HepG2 (cell line): ENCODE measurements at regions not wholly inside any gene's neighbourhood (a gene's known extent, or its start where the extent isn't known, plus 50 kb on each side); places are given as distances from the start of the nearest gene placed in this dataset.

Source experiments
- ATAC-seq: fragments of 200-7000 bp; cut with Tn5 transposase; 3 replicates; pipeline ENCODE4 v1.9.1; 2020; ENCODE audit warnings: mild to moderate bottlenecking, moderate library complexity
- BruUV-seq: library from RNA; stranded (reverse); fragments of 400-500 nt; replicated peaks from 2 replicates; lab custom pipeline; 2021; lab: Mats Ljungman, UMichigan
- CTCF ChIA-PET: fragments of 300-600 bp; formaldehyde crosslinking; extraction: SDS; loops from one replicate; lab custom pipeline; 2021; ENCODE audit warnings: low total read pairs, inconsistent platforms, low intra/inter-chr PET ratio; lab: Yijun Ruan, JAX
- POLR2A ChIA-PET: fragments of 350-600 bp; sonication (Branson Sonifier 250); formaldehyde crosslinking; loops from one replicate; lab custom pipeline; 2020; ENCODE audit warnings: antibody characterized with exemption, inconsistent platforms; lab: Yijun Ruan, JAX
- DNase-seq: peaks from one replicate; pipeline ENCODE4 v3.0.0-alpha.2; 2015; ENCODE audit warnings: low spot score
- FAIRE-seq: peaks from 3 replicates; lab custom pipeline; 2011; peaks lifted over from hg19 to GRCh38; lab: Jason Lieb, UNC
- H2AFZ ChIP-seq: one replicate; pipeline ENCODE4 v1.6.1; 2011; ENCODE audit warnings: low read length, inconsistent platforms
- H3K27ac ChIP-seq: fragments of 300-600 bp; 3 replicates; pipeline ENCODE4 v1.8.0; 2011; ENCODE audit warnings: mixed run types, mild to moderate bottlenecking, mixed read lengths, low read length, inconsistent platforms; ENCODE audit not compliant: insufficient read depth; ENCODE audit errors: extremely low read length
- H3K27me3 ChIP-seq, 2 experiments: fragments of 200-600 bp in 1 of 2; 2 replicates in 1 of 2; 3 replicates in 1 of 2; pipeline versions ENCODE4 v1.6.0 to v1.8.0; 2011; ENCODE audit warnings: low read length in 2 of 2, mild to moderate bottlenecking in 2 of 2, moderate library complexity in 2 of 2, inconsistent platforms in 1 of 2; ENCODE audit not compliant: insufficient read depth in 2 of 2, control insufficient read depth in 1 of 2
- H3K36me3 ChIP-seq, 2 experiments: fragments of 200-600 bp in 1 of 2; replicated peaks in 1 of 2; 2 replicates in 1 of 2; 3 replicates in 1 of 2; pipeline versions ENCODE4 v1.5.1 to v1.8.0; 2011; ENCODE audit warnings: low read length in 2 of 2, inconsistent platforms in 1 of 2; ENCODE audit not compliant: insufficient read depth in 2 of 2, control insufficient read depth in 1 of 2
- H3K4me1 ChIP-seq: 2 replicates; pipeline ENCODE4 v1.5.1; 2012; ENCODE audit warnings: low read length, inconsistent platforms; ENCODE audit not compliant: insufficient read depth
- H3K4me2 ChIP-seq: 2 replicates; pipeline ENCODE4 v1.6.0; 2011; ENCODE audit warnings: low read depth, low read length, inconsistent platforms
- H3K4me3 ChIP-seq, 3 experiments: fragments of 200-600 bp in 1 of 3; sonication (generic), shearing (Covaris generic) in 1 of 3; replicated peaks in 1 of 3; 2 replicates each; pipeline ENCODE4 v1.5.1; 2011 to 2016; ENCODE audit warnings: low read length in 3 of 3, inconsistent platforms in 2 of 3, low read depth in 2 of 3, mild to moderate bottlenecking in 2 of 3, control low read depth in 1 of 3, mixed read lengths in 1 of 3; ENCODE audit not compliant: insufficient read depth in 1 of 3
- H3K79me2 ChIP-seq: one replicate; pipeline ENCODE4 v1.6.1; 2011; ENCODE audit warnings: low read length, inconsistent platforms; ENCODE audit not compliant: insufficient read depth
- H3K9ac ChIP-seq: 2 replicates; pipeline ENCODE4 v1.6.0; 2011; ENCODE audit warnings: mild to moderate bottlenecking, low read depth, low read length, inconsistent platforms; ENCODE audit not compliant: insufficient read depth
- H3K9me3 ChIP-seq: 2 replicates; pipeline ENCODE4 v1.5.1; 2012; ENCODE audit warnings: mild to moderate bottlenecking, low read length
- H4K20me1 ChIP-seq: 2 replicates; pipeline ENCODE4 v1.6.0; 2011; ENCODE audit warnings: inconsistent platforms, mild to moderate bottlenecking, low read length, moderate library complexity; ENCODE audit not compliant: insufficient read depth
- KAT7 ChIP-seq: IDR thresholded peaks from 2 replicates; pipeline ENCODE4 v1.6.1; 2018; ENCODE audit warnings: borderline replicate concordance, missing compliant biosample characterization
- MED8 ChIP-seq: sonication (generic); formaldehyde crosslinking; IDR thresholded peaks from 2 replicates; pipeline ENCODE4 v1.8.1; 2023; ENCODE audit warnings: mild to moderate bottlenecking, missing genetic modification reagents; ENCODE audit not compliant: insufficient replicate concordance
- TCF7 ChIP-seq: sonication (generic); IDR thresholded peaks from 2 replicates; pipeline ENCODE4 v1.6.1; 2016; ENCODE audit warnings: antibody characterized with exemption, low read depth
- ZNF572 ChIP-seq: sonication (generic); formaldehyde crosslinking; IDR thresholded peaks from 2 replicates; pipeline ENCODE4 v1.5.1; 2020; ENCODE audit warnings: mild to moderate bottlenecking, missing genetic modification reagents
- WGBS: methylation state at CpG from one replicate; pipeline ENCODE4 v1.1.6; 2017; ENCODE audit warnings: low lambda C conversion rate; 5-methylcytosine and 5-hydroxymethylcytosine counted together
- in situ Hi-C: cut with HindIII; loops from 2 replicates; pipeline ENCODE4 v1.10.0; 2017; ENCODE audit warnings: low pct_unique_long_range_greater_than_20kb; ENCODE audit not compliant: extremely low pct_ligation_motif_present
- intact Hi-C: fragments of 100-400 bp; cut with micrococcal nuclease; formaldehyde crosslinking; loops from one replicate; pipeline ENCODE4 v1.10.0; 2022; ENCODE audit not compliant: unreplicated experiment
- TF ChIP-seq, protein P1 (sequence below): sonication (generic); formaldehyde crosslinking; IDR thresholded peaks from 2 replicates; pipeline ENCODE4 v1.9.0; 2022; ENCODE audit warnings: missing genetic modification reagents, mild to moderate bottlenecking, borderline replicate concordance
- TF ChIP-seq, protein P2 (sequence below): sonication (generic); formaldehyde crosslinking; IDR thresholded peaks from 2 replicates; pipeline ENCODE4 v1.5.1; 2020; ENCODE audit warnings: mild to moderate bottlenecking, missing genetic modification reagents, moderate library complexity
- TF ChIP-seq, protein P3 (sequence below): sonication (generic); formaldehyde crosslinking; IDR thresholded peaks from 2 replicates; pipeline ENCODE4 v1.4.0; 2020; ENCODE audit warnings: missing genetic modification reagents
- TF ChIP-seq, protein P4 (sequence below): sonication (generic); formaldehyde crosslinking; IDR thresholded peaks from 2 replicates; pipeline ENCODE4 v1.9.0; 2021; ENCODE audit warnings: missing genetic modification reagents, borderline replicate concordance

DNA sequence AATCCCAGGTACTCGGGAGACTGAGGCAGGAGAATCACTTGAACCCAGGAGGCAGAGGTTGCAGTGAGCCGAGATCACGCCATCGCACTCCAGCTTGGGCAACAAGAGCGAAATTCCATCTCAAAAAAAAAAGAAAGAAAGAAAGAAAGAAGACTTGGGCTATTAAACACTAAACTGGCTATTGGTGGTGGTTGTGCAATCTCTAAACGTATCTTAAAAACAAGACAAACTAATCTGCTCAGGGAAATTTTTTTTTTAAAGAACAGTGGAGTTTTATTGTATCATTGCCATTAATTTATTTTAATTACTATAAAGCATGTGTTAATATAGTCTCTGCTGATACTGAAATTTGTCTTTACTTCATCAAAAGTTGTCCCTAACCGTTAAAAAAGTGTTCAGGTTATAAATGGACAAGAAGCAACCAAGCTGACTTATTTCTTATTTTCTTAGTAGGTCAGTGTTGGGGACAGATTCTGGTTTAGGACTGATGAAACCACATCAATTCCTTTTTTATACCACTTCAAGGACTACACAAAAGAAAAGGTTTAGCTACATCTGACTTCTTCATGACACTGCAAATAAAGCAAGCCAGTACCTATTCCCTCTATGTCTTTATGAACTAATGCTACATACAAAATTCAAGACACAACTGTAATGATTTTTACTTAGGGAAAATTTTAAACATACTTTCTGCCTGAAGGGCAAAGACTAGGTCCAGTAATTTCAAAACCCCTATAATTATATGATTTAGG lies 68.7 kb upstream of the KRAS start:
- Histone ChIP-seq H3K4me1 (no peaks in the 10 kb centered on the region), H3K79me2 (no peaks in the 10 kb centered on the region), H3K27me3 (no peaks in the 10 kb centered on the region), H3K4me2 (no peak overlapping the region), H3K27ac (no peak overlapping the region), H3K36me3 (no peaks in the 10 kb centered on the region), H3K9me3 (no peaks in the 10 kb centered on the region), H3K9ac (no peak overlapping the region), H2AFZ (no peak overlapping the region), H4K20me1 (no peaks in the 10 kb centered on the region), H3K4me3 (no peak overlapping the region)
- intact Hi-C loops: no loop called here
- no TSS peak for BruUV-seq
- FAIRE-seq (no peak), ATAC-seq (no peak), DNase-seq (no peak)
- 14% methylated on average over 7 of the region's 7 CpGs for WGBS
- TF ChIP-seq, protein P1, sequence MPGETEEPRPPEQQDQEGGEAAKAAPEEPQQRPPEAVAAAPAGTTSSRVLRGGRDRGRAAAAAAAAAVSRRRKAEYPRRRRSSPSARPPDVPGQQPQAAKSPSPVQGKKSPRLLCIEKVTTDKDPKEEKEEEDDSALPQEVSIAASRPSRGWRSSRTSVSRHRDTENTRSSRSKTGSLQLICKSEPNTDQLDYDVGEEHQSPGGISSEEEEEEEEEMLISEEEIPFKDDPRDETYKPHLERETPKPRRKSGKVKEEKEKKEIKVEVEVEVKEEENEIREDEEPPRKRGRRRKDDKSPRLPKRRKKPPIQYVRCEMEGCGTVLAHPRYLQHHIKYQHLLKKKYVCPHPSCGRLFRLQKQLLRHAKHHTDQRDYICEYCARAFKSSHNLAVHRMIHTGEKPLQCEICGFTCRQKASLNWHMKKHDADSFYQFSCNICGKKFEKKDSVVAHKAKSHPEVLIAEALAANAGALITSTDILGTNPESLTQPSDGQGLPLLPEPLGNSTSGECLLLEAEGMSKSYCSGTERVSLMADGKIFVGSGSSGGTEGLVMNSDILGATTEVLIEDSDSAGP (CRISPR knock-in tag): no peak
- TF ChIP-seq KAT7 (CRISPR knock-in tag) (no peak), MED8 (no peak)
- CTCF ChIA-PET: no interaction called here
- in situ Hi-C loops: no loop called here
- POLR2A ChIA-PET: no interaction called here

DNA sequence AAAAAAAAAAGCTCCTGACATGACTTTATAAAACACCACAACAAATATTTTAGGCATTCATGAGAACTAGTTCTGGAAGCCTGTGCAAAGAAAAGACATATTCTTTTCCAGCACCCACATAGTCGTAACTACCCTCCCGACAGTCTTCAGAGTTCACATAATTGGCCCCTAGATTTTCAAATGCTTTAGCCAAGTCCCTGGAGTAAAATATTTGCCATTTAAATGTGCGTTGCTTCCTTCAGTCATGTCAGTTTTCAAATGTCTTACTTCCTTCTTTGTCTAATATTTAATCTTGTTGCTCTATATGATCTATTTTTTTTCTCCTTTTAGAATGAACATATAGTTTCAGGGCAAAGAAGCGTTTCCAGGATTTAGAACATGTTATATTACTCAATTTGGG lies 66.8 kb upstream of the KRAS start:
- Histone ChIP-seq H4K20me1 (no peaks in the 10 kb centered on the region), H3K27ac (no peak overlapping the region), H3K4me2 (no peak overlapping the region), H3K27me3 (no peaks in the 10 kb centered on the region), H3K9ac (no peak overlapping the region), H3K4me3 (no peak overlapping the region), H3K4me1 (no peaks in the 10 kb centered on the region), H2AFZ (no peak overlapping the region), H3K9me3 (no peaks in the 10 kb centered on the region), H3K79me2 (no peaks in the 10 kb centered on the region), H3K36me3 (no peaks in the 10 kb centered on the region)
- FAIRE-seq: no peak
- BruUV-seq: no TSS peak
- 23% methylated on average over 4 of the region's 4 CpGs for WGBS
- ChIA-PET CTCF (no interaction called here), POLR2A (no interaction called here)
- ATAC-seq: no peak
- in situ Hi-C loops: no loop called here
- intact Hi-C loops: no loop called here
- no peak for DNase-seq
- TF ChIP-seq TCF7 (no peak), ZNF572 (CRISPR knock-in tag) (no peak)
- TF ChIP-seq, protein P2, sequence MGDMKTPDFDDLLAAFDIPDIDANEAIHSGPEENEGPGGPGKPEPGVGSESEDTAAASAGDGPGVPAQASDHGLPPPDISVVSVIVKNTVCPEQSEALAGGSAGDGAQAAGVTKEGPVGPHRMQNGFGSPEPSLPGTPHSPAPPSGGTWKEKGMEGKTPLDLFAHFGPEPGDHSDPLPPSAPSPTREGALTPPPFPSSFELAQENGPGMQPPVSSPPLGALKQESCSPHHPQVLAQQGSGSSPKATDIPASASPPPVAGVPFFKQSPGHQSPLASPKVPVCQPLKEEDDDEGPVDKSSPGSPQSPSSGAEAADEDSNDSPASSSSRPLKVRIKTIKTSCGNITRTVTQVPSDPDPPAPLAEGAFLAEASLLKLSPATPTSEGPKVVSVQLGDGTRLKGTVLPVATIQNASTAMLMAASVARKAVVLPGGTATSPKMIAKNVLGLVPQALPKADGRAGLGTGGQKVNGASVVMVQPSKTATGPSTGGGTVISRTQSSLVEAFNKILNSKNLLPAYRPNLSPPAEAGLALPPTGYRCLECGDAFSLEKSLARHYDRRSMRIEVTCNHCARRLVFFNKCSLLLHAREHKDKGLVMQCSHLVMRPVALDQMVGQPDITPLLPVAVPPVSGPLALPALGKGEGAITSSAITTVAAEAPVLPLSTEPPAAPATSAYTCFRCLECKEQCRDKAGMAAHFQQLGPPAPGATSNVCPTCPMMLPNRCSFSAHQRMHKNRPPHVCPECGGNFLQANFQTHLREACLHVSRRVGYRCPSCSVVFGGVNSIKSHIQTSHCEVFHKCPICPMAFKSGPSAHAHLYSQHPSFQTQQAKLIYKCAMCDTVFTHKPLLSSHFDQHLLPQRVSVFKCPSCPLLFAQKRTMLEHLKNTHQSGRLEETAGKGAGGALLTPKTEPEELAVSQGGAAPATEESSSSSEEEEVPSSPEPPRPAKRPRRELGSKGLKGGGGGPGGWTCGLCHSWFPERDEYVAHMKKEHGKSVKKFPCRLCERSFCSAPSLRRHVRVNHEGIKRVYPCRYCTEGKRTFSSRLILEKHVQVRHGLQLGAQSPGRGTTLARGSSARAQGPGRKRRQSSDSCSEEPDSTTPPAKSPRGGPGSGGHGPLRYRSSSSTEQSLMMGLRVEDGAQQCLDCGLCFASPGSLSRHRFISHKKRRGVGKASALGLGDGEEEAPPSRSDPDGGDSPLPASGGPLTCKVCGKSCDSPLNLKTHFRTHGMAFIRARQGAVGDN (CRISPR knock-in tag): no peak
- TF ChIP-seq, protein P3, sequence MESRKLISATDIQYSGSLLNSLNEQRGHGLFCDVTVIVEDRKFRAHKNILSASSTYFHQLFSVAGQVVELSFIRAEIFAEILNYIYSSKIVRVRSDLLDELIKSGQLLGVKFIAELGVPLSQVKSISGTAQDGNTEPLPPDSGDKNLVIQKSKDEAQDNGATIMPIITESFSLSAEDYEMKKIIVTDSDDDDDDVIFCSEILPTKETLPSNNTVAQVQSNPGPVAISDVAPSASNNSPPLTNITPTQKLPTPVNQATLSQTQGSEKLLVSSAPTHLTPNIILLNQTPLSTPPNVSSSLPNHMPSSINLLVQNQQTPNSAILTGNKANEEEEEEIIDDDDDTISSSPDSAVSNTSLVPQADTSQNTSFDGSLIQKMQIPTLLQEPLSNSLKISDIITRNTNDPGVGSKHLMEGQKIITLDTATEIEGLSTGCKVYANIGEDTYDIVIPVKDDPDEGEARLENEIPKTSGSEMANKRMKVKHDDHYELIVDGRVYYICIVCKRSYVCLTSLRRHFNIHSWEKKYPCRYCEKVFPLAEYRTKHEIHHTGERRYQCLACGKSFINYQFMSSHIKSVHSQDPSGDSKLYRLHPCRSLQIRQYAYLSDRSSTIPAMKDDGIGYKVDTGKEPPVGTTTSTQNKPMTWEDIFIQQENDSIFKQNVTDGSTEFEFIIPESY (CRISPR knock-in tag): no peak
- TF ChIP-seq, protein P4, sequence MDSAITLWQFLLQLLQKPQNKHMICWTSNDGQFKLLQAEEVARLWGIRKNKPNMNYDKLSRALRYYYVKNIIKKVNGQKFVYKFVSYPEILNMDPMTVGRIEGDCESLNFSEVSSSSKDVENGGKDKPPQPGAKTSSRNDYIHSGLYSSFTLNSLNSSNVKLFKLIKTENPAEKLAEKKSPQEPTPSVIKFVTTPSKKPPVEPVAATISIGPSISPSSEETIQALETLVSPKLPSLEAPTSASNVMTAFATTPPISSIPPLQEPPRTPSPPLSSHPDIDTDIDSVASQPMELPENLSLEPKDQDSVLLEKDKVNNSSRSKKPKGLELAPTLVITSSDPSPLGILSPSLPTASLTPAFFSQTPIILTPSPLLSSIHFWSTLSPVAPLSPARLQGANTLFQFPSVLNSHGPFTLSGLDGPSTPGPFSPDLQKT: no peak
